Stimulated activated effector memory CD8-positive, alpha-beta T cell treated with anti-CD3 and anti-CD28 coated beads, Interleukin-12 subunit alpha, Interleukin-12 subunit beta, amount 100 ng/mL, for 72 hours (primary cell): ENCODE measurements at regions not wholly inside any gene's neighbourhood (a gene's known extent, or its start where the extent isn't known, plus 50 kb on each side); places are given as distances from the start of the nearest gene placed in this dataset.
A peak's percentile ranks its signal among the peaks of the same experiment; 100 is the strongest.
"Not testable (repeated sequence)": the region's sequence is repeated elsewhere in the genome, so short reads cannot be mapped to it uniquely, and the experiment has no call there.

Experiments
- ATAC-seq: fragments of 150-1000 bp; cut with Tn5 transposase; 2 replicates; pipeline ENCODE4 v1.10.0; 2021
- DNase-seq, 2 donors: peaks; one replicate each; pipeline ENCODE4 v3.0.0; 2021 to 2022; ENCODE audit warnings: low spot score in 2 of 2
- H3K27ac Mint-ChIP-seq: one replicate; pipeline ENCODE4 v1.8.0; 2022; ENCODE audit warnings: mild to moderate bottlenecking, mixed read lengths
- H3K36me3 Mint-ChIP-seq: one replicate; pipeline ENCODE4 v1.8.0; 2022; ENCODE audit warnings: mild to moderate bottlenecking, mixed read lengths
- H3K4me1 Mint-ChIP-seq: one replicate; pipeline ENCODE4 v1.8.0; 2022; ENCODE audit warnings: mixed read lengths
- H3K4me3 Mint-ChIP-seq: one replicate; pipeline ENCODE4 v1.8.0; 2022; ENCODE audit warnings: mild to moderate bottlenecking, mixed read lengths
- H3K9me3 Mint-ChIP-seq: one replicate; pipeline ENCODE4 v1.8.0; 2022; ENCODE audit warnings: mixed read lengths

DNA sequence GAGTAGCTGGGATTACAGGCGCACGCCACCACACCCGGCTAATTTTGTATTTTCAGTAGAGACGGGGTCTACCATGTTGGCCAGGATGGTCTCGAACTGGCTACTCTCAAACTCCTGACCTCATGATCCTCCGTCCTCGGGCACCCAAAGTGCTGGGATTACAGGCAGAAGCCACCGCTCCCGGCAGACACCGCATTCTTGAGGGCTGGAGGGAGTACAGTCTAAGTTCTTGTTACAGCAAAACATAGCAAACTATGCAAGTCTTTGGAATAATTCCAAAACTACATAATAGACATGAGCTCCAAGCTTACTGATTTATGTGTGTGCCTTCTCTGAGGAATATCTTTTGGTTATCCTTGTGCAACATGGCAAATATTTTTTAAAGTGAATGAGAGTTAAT is 299.1 kb upstream of the ZNF658 start:
- H3K4me3 Mint-ChIP-seq, H3K27ac Mint-ChIP-seq, H3K4me1 Mint-ChIP-seq, H3K36me3 Mint-ChIP-seq, ATAC-seq, DNase-seq, H3K9me3 Mint-ChIP-seq: not testable (repeated sequence)

DNA sequence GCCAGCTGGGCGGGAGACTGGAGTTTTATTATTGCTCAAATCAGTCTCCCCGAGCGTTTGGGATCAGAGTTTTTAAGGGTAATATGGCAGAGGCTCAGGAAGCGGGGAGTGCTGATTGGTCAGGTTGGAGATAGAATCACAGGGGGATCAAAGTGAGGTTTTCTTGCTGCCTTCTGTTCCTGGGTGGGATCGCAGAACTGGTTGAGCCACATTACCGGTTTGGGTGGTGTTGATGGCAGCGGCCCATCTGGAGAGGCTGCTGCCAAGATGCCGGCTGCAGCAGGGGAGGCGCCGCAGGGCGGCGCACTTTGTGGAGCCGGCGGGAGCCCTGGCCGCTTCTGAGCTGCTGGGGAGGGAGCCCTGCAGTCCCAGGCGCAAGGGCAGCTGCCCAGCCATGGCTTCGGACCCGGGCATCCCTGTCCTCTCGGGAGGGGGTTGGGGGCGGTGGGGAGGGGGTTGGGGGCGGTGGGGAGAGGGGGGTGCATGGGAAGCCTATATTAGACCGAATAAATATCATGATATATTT is 268.9 kb upstream of the ZNF658 start:
- not testable (repeated sequence) for ATAC-seq, H3K36me3 Mint-ChIP-seq, H3K27ac Mint-ChIP-seq, DNase-seq, H3K4me1 Mint-ChIP-seq, H3K9me3 Mint-ChIP-seq, H3K4me3 Mint-ChIP-seq

DNA sequence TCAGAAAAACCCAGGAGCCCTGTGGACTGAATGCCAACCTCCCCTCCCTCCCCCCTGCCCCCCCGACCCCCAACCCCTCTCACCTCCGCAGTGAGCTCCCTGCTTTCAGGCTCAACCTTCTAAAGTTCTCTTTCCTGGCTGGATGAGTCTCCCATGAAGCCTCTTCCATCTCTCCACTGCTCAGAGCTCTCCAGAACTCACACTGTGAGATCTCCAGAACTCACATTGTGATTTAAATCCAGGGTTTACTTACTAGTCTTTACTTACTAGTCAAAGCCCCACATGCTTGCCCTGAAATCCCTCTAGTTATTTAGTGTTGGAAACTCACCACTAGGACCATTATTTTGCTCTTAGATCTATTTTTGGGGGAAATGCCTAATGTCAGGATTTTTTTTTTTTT is 252.8 kb upstream of the ZNF658 start:
- DNase-seq, H3K4me3 Mint-ChIP-seq, H3K4me1 Mint-ChIP-seq, H3K27ac Mint-ChIP-seq, H3K9me3 Mint-ChIP-seq, H3K36me3 Mint-ChIP-seq, ATAC-seq: not testable (repeated sequence)

DNA sequence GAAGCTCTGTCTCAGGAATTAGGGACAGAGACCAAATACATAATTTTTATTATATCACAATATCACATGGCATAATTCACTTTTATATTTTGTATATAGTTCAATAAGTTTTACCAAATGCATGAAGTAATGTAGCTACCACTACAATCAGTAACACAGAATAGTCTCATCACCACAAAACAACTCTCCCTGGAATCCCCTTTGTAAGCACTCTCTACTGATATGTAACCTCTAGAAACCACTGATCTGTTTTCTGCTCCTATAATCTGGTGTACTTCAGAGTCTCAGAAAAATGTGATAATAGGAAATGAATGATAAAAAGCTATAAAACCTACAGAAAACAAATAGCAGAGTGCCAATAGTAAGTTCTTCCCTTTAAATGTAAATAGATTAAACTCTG is 210.3 kb upstream of the ZNF658 start:
- H3K27ac Mint-ChIP-seq, H3K9me3 Mint-ChIP-seq, H3K36me3 Mint-ChIP-seq, H3K4me3 Mint-ChIP-seq, DNase-seq, ATAC-seq, H3K4me1 Mint-ChIP-seq: not testable (repeated sequence)

DNA sequence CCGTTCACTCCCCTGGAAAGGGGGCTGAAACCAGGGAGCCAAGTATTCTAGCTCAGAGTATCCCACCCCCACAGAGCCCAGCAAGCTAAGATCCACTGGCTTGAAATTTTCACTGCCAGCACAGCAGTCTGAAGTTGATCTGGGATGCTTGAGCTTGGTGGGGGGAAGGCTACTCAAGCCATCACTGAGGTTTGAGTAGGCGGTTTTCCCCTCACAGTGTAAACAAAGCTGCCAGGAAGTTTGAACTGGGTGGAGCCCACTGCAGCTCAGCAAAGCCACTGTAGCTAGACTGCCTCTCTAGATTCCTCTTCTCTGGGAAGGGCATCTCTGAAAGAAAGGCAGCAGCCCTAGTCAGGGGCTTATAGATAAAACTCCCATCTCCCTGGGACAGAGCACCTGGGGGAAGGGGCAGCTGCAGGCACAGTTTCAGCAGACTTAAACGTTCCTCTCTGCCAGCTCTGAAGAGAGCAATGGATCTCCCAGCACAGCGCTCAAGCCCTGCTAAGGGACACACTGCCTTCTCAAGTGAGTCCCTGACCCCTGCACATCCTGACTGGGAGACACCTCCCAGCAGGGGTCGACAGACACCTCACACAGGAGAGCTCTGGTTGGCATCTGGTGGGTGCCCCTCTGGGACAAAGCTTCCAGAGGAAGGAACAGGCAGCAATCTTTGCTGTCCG is 204.8 kb upstream of the ZNF658 start:
- not testable (repeated sequence) for H3K27ac Mint-ChIP-seq, DNase-seq, H3K9me3 Mint-ChIP-seq, H3K4me3 Mint-ChIP-seq, H3K4me1 Mint-ChIP-seq, H3K36me3 Mint-ChIP-seq
- ATAC-seq = peak; percentile 65

DNA sequence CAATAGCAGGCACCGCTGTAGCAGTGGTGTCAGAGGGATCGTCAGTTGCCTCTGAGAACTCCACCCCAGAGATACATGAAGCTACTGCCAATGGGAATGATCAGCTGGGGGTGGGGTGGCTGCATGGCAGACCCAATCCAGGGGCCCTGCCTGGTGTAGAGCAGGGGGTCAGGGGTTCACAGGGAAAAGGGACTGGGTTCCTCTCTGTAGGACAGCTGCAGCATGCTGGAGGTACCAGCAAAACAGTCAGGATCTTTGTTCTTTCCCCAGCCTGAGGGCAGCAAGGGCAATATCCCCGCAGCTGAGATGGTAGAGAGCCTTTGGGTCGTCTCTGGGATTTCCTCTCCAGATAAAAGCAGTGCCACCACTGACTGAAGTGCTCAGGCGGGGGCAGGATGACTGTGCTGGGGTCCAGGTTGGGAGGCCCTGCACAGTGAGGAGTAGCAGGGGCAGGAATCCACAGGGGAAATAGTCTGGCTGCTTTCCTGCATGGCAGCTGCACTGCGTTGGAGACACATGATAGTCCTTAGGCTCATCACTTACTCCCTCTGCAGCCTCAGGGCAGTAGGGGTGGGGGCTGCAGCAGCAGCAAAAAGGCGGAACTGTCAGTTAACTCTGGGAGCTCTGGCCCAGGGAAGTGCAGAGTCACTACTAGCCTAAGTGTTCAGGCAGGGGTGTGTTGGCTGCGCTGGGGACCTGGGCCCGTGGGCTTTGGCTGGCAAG is 203.0 kb upstream of the ZNF658 start:
- H3K27ac Mint-ChIP-seq, H3K4me3 Mint-ChIP-seq, H3K36me3 Mint-ChIP-seq, DNase-seq, H3K9me3 Mint-ChIP-seq, H3K4me1 Mint-ChIP-seq: not testable (repeated sequence)
- ATAC-seq = peak; percentile 27

DNA sequence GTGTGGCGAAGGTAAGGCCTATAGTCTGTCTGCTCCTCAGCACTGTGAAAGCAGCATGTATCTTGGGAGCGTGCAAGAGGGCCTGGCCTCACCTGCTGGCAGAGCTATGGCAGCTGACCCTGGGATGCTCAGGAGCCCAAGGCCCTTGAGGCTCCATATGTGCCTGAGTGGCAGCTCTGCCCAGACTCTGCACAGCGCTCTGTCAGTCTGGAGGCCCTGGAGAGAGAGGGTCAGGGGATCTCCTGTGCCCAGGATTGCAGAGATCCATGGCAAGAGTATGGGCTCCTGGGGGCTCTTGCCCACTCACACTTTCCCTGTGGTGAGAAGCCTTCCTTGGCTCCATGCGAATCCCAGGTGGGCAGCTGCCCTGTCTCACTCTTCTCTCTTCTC is 202.5 kb upstream of the ZNF658 start:
- H3K36me3 Mint-ChIP-seq, H3K27ac Mint-ChIP-seq, H3K4me3 Mint-ChIP-seq, DNase-seq, H3K9me3 Mint-ChIP-seq, H3K4me1 Mint-ChIP-seq: not testable (repeated sequence)
- peak; percentile 39 for ATAC-seq

DNA sequence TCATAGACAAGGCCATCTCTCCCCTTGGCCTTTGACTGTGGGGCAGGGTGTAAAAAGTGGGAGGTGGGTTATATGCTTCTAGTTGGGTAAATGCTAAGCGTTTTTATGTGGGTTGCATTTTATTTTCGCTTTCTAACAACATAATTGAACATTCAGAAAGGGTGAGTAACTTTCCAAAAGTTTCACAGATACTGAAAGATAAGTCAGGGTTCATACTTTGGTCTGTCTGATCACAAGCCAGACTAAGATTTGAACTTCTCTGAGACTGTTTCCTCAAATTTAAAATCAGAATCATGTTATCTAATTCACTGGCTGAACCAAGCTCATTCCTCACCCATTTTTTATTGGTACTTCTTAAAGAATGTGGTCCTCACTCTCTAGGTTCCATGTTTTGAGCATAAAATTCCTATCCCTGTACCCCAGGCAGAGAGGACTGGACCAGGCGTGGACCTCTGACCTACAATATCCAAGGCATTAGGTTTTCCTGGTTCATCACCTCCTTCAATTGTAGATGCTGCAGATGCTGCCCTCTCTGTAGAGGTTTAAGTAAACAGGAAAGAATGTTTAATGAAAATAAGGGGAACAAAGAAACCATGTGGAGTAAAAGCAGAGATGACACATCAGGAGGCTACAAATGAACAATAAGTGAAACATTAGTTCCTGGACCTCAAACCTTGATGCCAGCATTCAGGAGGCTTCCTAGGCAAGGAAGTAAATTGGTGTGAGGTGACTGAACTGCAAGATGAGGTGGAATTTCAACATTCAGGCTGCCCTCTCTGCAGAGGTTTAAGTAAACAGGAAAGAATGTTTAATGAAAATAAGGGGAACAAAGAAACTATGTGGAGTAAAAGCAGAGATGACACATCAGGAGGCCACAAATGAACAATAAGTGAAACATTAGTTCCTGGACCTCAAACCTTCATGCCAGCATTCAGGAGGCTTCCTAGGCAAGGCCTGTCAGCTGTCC is 198.8 kb upstream of the ZNF658 start:
- peak; percentile 40 for ATAC-seq
- not testable (repeated sequence) for H3K4me1 Mint-ChIP-seq, DNase-seq, H3K36me3 Mint-ChIP-seq, H3K27ac Mint-ChIP-seq, H3K9me3 Mint-ChIP-seq, H3K4me3 Mint-ChIP-seq

DNA sequence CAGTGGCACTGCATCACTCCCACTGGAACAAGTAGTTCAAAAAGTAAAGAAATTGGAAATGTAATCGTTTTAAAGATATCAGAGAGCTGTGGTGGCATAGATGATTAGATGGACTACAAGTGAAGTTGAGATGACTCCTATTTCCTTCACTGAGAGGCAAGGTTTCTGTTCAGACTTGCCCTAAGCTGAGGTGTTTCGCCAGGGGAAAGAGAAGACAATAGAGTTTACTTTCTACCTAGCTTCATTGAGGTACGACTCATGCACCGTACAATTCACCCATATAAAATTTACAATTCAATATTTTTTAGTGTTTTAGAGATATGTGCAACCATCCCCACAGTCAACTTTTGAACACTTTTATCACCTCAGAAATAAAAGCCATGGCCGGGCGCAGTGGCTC is 189.0 kb upstream of the ZNF658 start:
- H3K4me3 Mint-ChIP-seq, H3K36me3 Mint-ChIP-seq, ATAC-seq, H3K9me3 Mint-ChIP-seq, DNase-seq, H3K4me1 Mint-ChIP-seq, H3K27ac Mint-ChIP-seq: not testable (repeated sequence)

DNA sequence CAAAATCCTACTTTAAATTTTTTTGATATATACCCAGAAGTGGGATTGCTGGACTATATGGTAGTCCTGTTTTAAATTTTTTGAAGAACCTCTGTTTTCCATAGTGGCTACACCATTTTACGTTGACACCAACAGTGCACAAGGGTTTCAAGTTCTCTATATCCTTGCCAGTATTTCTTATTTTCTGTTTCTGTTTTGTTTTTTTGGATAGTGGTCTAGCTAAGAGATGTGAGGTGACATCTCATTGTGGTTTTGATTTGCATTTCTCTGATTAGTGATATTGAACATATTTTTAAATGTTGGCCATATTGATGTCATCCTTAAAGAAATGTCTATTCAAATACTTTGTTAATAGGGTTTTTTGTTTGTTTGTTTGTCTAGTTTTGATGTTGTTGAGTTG is 187.7 kb upstream of the ZNF658 start:
- DNase-seq, ATAC-seq, H3K27ac Mint-ChIP-seq, H3K4me3 Mint-ChIP-seq, H3K4me1 Mint-ChIP-seq, H3K36me3 Mint-ChIP-seq, H3K9me3 Mint-ChIP-seq: not testable (repeated sequence)

DNA sequence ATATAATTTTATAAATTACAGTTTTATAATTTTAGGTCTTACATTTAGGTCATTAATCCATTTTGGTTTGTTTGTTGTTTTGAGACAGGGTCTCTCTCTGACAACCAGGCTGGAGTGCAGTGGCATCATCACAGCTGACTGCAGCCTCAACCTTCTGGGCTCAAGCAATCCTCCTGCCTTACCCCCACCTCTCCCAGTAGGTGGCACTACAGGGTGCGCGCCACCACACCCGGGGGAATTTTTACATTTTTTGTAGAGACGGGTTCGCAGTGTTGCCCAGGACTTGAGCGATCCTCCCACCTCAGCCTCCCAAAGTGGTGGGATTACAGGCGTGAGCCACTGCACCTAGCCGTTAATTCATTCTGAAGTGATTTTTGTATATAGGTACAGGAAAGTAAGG is 187.0 kb upstream of the ZNF658 start:
- H3K36me3 Mint-ChIP-seq, H3K4me1 Mint-ChIP-seq, DNase-seq, H3K27ac Mint-ChIP-seq, H3K4me3 Mint-ChIP-seq, ATAC-seq, H3K9me3 Mint-ChIP-seq: not testable (repeated sequence)

DNA sequence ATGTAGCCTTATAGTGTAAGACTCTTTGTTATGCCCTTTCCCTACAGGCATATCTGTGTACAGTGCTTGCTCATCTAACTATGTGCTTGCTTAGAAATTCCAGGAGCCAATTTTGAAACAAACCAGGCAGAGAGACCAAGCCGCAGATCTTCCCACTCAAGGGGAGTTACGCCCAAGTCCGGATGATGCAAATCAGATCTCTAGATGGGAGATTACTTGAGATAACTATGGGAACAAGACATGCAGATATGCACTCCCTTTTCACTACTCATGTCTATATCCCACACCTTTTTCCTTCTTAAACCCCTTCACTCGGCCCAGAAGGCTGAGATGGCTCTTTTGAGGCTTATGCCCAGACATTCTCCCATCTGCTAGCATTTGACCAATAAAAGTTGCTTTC is 179.7 kb upstream of the ZNF658 start:
- H3K27ac Mint-ChIP-seq, H3K9me3 Mint-ChIP-seq, DNase-seq, ATAC-seq, H3K4me3 Mint-ChIP-seq, H3K4me1 Mint-ChIP-seq, H3K36me3 Mint-ChIP-seq: not testable (repeated sequence)

DNA sequence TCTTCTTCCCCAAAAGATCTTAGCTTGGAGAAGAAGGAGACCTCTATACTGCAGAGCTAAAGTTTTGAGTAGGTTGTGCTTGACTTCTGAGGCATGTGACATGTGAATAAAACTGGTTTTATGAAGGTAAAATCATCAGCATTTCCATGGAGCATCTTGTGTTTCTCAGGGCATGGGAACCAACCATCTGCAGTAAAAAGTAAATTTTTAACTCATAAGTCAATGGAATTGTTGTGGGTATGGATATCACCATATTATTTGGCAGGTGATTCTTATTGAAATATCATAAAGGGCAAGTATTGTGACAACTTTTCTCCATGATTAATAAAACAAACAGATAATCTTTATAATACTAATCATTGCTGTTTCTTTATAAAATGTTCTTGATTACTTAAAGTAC is 173.0 kb upstream of the ZNF658 start:
- not testable (repeated sequence) for H3K4me3 Mint-ChIP-seq, H3K9me3 Mint-ChIP-seq, H3K36me3 Mint-ChIP-seq, DNase-seq, H3K4me1 Mint-ChIP-seq, ATAC-seq, H3K27ac Mint-ChIP-seq

DNA sequence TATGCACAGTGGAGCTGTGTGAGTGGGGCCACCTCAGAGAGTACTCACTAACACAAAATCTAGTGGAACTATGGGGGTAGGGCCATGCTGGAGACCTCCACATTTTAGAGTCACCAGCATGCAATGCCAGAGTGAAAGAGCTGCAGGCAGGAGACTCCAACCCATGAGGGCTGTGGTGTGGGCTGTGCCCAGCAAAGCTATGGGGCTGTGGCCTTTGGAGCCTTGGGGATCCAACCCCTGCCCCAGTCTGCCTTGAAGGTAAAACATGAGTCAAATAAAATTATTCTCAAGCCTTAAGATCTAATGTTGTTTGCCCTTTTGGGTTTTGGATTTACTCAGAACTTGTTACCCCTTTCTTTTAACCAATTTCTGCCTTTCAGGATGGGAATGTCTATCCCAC is 163.8 kb upstream of the ZNF658 start:
- not testable (repeated sequence) for ATAC-seq, H3K9me3 Mint-ChIP-seq, DNase-seq, H3K27ac Mint-ChIP-seq, H3K36me3 Mint-ChIP-seq, H3K4me3 Mint-ChIP-seq, H3K4me1 Mint-ChIP-seq

DNA sequence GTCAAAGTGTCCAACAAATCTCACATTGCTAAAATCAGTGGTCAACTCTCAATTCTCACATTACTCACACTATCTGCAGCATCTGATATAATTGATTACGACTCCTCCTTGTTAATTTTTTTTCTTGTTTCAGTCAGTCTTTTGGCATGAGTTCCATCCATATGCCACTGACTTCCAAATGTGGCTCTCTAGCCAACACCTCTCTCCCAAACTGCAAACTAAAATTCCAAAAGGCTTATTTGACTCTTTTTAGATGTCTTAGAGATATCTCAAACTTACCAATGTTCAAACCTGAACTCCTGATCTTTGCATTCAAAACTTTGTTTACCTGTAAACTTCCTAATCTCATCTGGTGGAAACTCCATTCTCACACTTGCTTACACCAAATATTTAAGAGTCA is 162.1 kb upstream of the ZNF658 start:
- not testable (repeated sequence) for H3K9me3 Mint-ChIP-seq, H3K4me1 Mint-ChIP-seq, ATAC-seq, H3K27ac Mint-ChIP-seq, DNase-seq, H3K36me3 Mint-ChIP-seq, H3K4me3 Mint-ChIP-seq
